Gastroesophageal sphincter (tissue), 4 donors: ENCODE measurements at regions not wholly inside any gene's neighbourhood (a gene's known extent, or its start where the extent isn't known, plus 50 kb on each side); places are given as distances from the start of the nearest gene placed in this dataset.
"Not testable (repeated sequence)": the region's sequence is repeated elsewhere in the genome, so short reads cannot be mapped to it uniquely, and the experiment has no call there.

Experiments
- ATAC-seq: fragments of 150-250 bp; one replicate; pipeline ENCODE4 v1.9.1; 2016; ENCODE audit warnings: mild to moderate bottlenecking, moderate library complexity
- H3K27ac ChIP-seq, 4 donors: fragments of 200-600 bp; sonication (generic) in 3 of 4; 1 replicate in 3 of 4; 2 replicates in 1 of 4; pipeline ENCODE4 v1.5.1; 2016 to 2019
- H3K27me3 ChIP-seq: fragments of 200-600 bp; sonication (generic); one replicate; pipeline ENCODE4 v1.5.1; 2019
- H3K36me3 ChIP-seq, 2 donors: fragments of 200-600 bp; sonication (generic); one replicate each; pipeline ENCODE4 v1.5.1; 2019; ENCODE audit warnings: control low read depth in 1 of 2
- H3K4me1 ChIP-seq, 3 donors: fragments of 200-600 bp; sonication (generic); 1 replicate in 2 of 3; 2 replicates in 1 of 3; pipeline ENCODE4 v1.5.1; 2016 to 2019; ENCODE audit warnings: control low read depth in 2 of 3
- H3K4me3 ChIP-seq, 2 donors: fragments of 200-600 bp; sonication (generic); one replicate each; pipeline ENCODE4 v1.5.1; 2019; ENCODE audit warnings: mild to moderate bottlenecking in 1 of 2, moderate library complexity in 1 of 2
- H3K9me3 ChIP-seq, 3 donors: fragments of 200-600 bp; sonication (generic); one replicate each; pipeline ENCODE4 v1.5.1; 2017 to 2019; ENCODE audit warnings: control low read depth in 2 of 3
- CTCF ChIP-seq, 4 experiments: fragments of 200-600 bp in 2 of 4; fragments of 450-650 bp in 2 of 4; sonication (generic) in 1 of 4; IDR thresholded peaks; one replicate each; pipeline ENCODE4 v1.5.1; 2017 to 2019; ENCODE audit warnings: antibody characterized with exemption in 4 of 4, mild to moderate bottlenecking in 2 of 4, moderate library complexity in 2 of 4
- EP300 ChIP-seq: sonication (generic); formaldehyde crosslinking; IDR thresholded peaks from one replicate; pipeline ENCODE4 v1.6.1; 2017; ENCODE audit warnings: antibody characterized with exemption, mild to moderate bottlenecking
- POLR2A ChIP-seq, 2 donors: fragments of 450-650 bp; IDR thresholded peaks; one replicate each; pipeline ENCODE4 v1.6.1; 2017; ENCODE audit warnings: antibody characterized with exemption in 2 of 2, mild to moderate bottlenecking in 2 of 2, moderate library complexity in 1 of 2
- POLR2AphosphoS5 ChIP-seq: sonication (generic); formaldehyde crosslinking; IDR thresholded peaks from one replicate; pipeline ENCODE4 v1.6.1; 2017; ENCODE audit warnings: antibody characterized with exemption
- WGBS, 2 donors: methylation state at CpG; one replicate each; pipeline ENCODE4 v1.1.5; 2018; ENCODE audit warnings: low coverage in 1 of 2; 5-methylcytosine and 5-hydroxymethylcytosine counted together

DNA sequence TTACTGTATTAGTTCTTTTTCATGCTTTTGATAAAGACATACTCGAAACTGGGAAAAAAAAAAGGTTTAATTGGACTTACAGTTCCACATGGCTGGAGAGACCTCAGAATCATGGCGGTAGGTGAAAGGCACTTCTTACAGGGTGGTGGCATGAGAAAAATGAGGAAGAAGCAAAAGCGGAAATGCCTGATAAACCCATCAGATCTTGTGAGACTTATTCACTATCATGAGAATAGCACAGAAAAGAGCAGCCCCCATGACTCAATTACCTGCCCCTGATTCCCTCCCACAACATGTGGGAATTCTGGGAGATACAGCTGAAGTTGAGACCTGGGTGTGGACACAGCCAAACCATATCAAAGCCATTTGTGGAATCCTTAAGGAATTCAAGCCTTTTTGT is 1238.9 kb downstream of the ADGRL3 start:
- ATAC-seq: no peak
- Histone ChIP-seq H3K4me3 (no peak overlapping the region), H3K9me3 (peaks cover 0 to 14% (median 0%) of the 10 kb centered on the region in 3 donors), H3K36me3 (no peaks in the 10 kb centered on the region), H3K27ac (no peak overlapping the region), H3K27me3 (no peaks in the 10 kb centered on the region), H3K4me1 (no peaks in the 10 kb centered on the region)
- TF ChIP-seq CTCF (IDR thresholded peaks at IDR 0.05): no peak
- no peak for TF ChIP-seq EP300
- no peak for TF ChIP-seq POLR2A (IDR thresholded peaks at IDR 0.05)
- no peak for TF ChIP-seq POLR2AphosphoS5
- 63 to 94% methylated on average over 1 to 2 of the region's 3 CpGs for WGBS, 2 donors

GRCh38 chr4:62434921-62435320 is 1234.8 kb downstream of the ADGRL3 start:
- Histone ChIP-seq H3K4me1 (no peaks in the 10 kb centered on the region), H3K27me3 (no peaks in the 10 kb centered on the region), H3K4me3 (no peak overlapping the region), H3K36me3 (no peaks in the 10 kb centered on the region), H3K27ac (no peak overlapping the region), H3K9me3 (no peaks in the 10 kb centered on the region)
- TF ChIP-seq CTCF (IDR thresholded peaks at IDR 0.05) (no peak), POLR2AphosphoS5 (no peak), EP300 (no peak), POLR2A (IDR thresholded peaks at IDR 0.05) (no peak)
- ATAC-seq: no peak

- H3K36me3 ChIP-seq, H3K4me1 ChIP-seq, H3K27me3 ChIP-seq, H3K9me3 ChIP-seq, ATAC-seq, H3K27ac ChIP-seq, H3K4me3 ChIP-seq: not testable (repeated sequence)
- 73 to 88% methylated on average over 3 to 8 of the region's 8 CpGs for WGBS, 2 donors
Measured at GRCh38 chr4:62431513-62432231, 1231.5 kb downstream of the ADGRL3 start.

DNA sequence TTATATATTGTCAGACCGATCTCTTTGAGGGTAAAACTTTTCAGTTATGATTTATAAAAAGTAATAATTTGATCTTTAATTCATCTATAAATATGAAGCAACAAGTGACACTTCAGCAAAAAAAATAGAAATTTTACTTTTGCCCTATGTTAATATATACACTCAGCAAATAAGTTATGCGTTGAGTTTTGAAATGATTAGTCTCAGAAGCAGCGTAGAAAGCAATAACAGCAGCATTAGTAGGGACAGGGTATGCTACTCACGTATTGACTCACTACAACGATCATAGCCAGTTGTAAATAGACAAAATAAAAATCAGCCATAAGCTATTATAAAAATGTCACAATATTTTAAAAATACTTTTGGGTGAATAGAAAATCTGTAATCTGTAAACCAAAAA is 1229.2 kb downstream of the ADGRL3 start:
- no peaks in the 10 kb centered on the region for H3K4me1 ChIP-seq
- no peak overlapping the region for H3K27ac ChIP-seq
- no peaks in the 10 kb centered on the region for H3K9me3 ChIP-seq
- no peaks in the 10 kb centered on the region for H3K36me3 ChIP-seq
- TF ChIP-seq EP300 (no peak), POLR2AphosphoS5 (no peak), CTCF (IDR thresholded peaks at IDR 0.05) (no peak), POLR2A (IDR thresholded peaks at IDR 0.05) (no peak)
- no peak overlapping the region for H3K4me3 ChIP-seq
- no peaks in the 10 kb centered on the region for H3K27me3 ChIP-seq
- ATAC-seq: no peak
- WGBS, 2 donors: 86 to 94% methylated on average over 4 to 5 of the region's 5 CpGs

DNA sequence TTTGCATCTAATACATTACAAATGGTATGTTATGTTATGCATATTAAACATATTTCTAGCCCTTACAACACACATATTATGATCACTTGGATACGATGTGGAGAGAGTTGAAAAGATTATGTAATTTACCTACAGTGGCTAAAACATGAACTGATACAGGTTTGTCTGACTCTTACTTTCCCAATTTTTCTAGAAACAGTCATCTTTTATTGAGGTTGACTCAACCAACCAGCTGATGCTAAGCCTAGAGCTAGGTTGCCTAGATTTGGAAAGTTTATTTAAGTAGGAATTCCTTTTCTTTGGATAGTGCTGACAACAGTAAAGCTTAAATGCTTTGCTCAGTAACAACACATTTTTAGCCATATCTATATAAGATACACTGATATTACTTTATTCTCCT is 1215.1 kb downstream of the ADGRL3 start:
- Histone ChIP-seq H3K27me3 (no peaks in the 10 kb centered on the region), H3K36me3 (no peaks in the 10 kb centered on the region), H3K9me3 (no peaks in the 10 kb centered on the region), H3K4me3 (no peak overlapping the region), H3K4me1 (no peaks in the 10 kb centered on the region), H3K27ac (no peak overlapping the region)
- 79 to 89% methylated on average over 1 of the region's 1 CpG for WGBS, 2 donors
- no peak for ATAC-seq
- no peak for TF ChIP-seq EP300
- no peak for TF ChIP-seq CTCF (IDR thresholded peaks at IDR 0.05)
- TF ChIP-seq POLR2A (IDR thresholded peaks at IDR 0.05): no peak
- TF ChIP-seq POLR2AphosphoS5: no peak
